CD4-positive, alpha-beta T cell treated with Interleukin-21 for 1 hour (primary cell): ENCODE measurements at regions not wholly inside any gene's neighbourhood (a gene's known extent, or its start where the extent isn't known, plus 50 kb on each side); places are given as distances from the start of the nearest gene placed in this dataset.

Experiments used
- DNase-seq: peaks from one replicate; pipeline ENCODE4 v3.0.0-alpha.2; 2020

- DNase-seq, result no peak
These were observed 336.5 kb upstream of the TGFBR2 start for GRCh38 chr3:30269751-30270445.

GRCh38 chr3:30271781-30272180 lies 334.6 kb upstream of the TGFBR2 start:
- no peak for DNase-seq

GRCh38 chr3:30273304-30274072 lies 332.9 kb upstream of the TGFBR2 start:
- no peak for DNase-seq

- no peak for DNase-seq
These were observed 328.9 kb upstream of the TGFBR2 start for GRCh38 chr3:30277494-30277893.

GRCh38 chr3:30281526-30281925 lies 324.9 kb upstream of the TGFBR2 start:
- no peak for DNase-seq

GRCh38 chr3:30282154-30282696 lies 324.2 kb upstream of the TGFBR2 start:
- no peak for DNase-seq

GRCh38 chr3:30285188-30286006 lies 321.0 kb upstream of the TGFBR2 start:
- no peak for DNase-seq

GRCh38 chr3:30286007-30286669 lies 320.3 kb upstream of the TGFBR2 start:
- DNase-seq, result no peak

- DNase-seq, result no peak
These were observed 319.6 kb upstream of the TGFBR2 start for GRCh38 chr3:30286811-30287210.

- no peak for DNase-seq
These were observed 317.6 kb upstream of the TGFBR2 start for GRCh38 chr3:30288830-30289229.

GRCh38 chr3:30289324-30289723 lies 317.1 kb upstream of the TGFBR2 start:
- DNase-seq, result peak; percentile 3

- DNase-seq, result no peak
These were observed 316.6 kb upstream of the TGFBR2 start for GRCh38 chr3:30289766-30290165.

- no peak for DNase-seq
These were observed 315.9 kb upstream of the TGFBR2 start for GRCh38 chr3:30290479-30290878.

GRCh38 chr3:30292192-30292893 lies 314.1 kb upstream of the TGFBR2 start:
- DNase-seq, result no peak

- no peak for DNase-seq
These were observed 312.7 kb upstream of the TGFBR2 start for GRCh38 chr3:30293621-30294240.

GRCh38 chr3:30294241-30294667 lies 312.1 kb upstream of the TGFBR2 start:
- DNase-seq, result no peak

- DNase-seq, result no peak
These were observed 309.3 kb upstream of the TGFBR2 start for GRCh38 chr3:30297112-30297511.

GRCh38 chr3:30299674-30300385 lies 306.6 kb upstream of the TGFBR2 start:
- DNase-seq, result no peak

GRCh38 chr3:30300809-30301208 lies 305.6 kb upstream of the TGFBR2 start:
- no peak for DNase-seq

- DNase-seq, result no peak
These were observed 304.4 kb upstream of the TGFBR2 start for GRCh38 chr3:30302027-30302426.

GRCh38 chr3:30303770-30304169 lies 302.6 kb upstream of the TGFBR2 start:
- DNase-seq, result no peak
